OCI-LY1 (cell line): ENCODE measurements at regions not wholly inside any gene's neighbourhood (a gene's known extent, or its start where the extent isn't known, plus 50 kb on each side); places are given as distances from the start of the nearest gene placed in this dataset.

Source experiments
- H2AFZ ChIP-seq: fragments of 200-600 bp; sonication (generic), shearing (Covaris generic); 2 replicates; pipeline ENCODE4 v1.6.0; 2014; ENCODE audit warnings: antibody characterized with exemption, mild to moderate bottlenecking, low read length
- H3F3A ChIP-seq: fragments of 200-600 bp; sonication (generic), shearing (Covaris generic); 2 replicates; pipeline ENCODE4 v1.6.0; 2014; ENCODE audit warnings: mild to moderate bottlenecking, antibody characterized with exemption, low read length, moderate library complexity; ENCODE audit not compliant: insufficient read depth
- H3K27ac ChIP-seq: fragments of 200-600 bp; sonication (generic); 2 replicates; pipeline ENCODE4 v1.5.1; 2014; ENCODE audit warnings: low read length, mixed run types, mild to moderate bottlenecking, low read depth; ENCODE audit not compliant: poor library complexity, severe bottlenecking
- H3K27me3 ChIP-seq: fragments of 200-600 bp; sonication (generic); 2 replicates; pipeline ENCODE4 v1.6.0; 2014; ENCODE audit warnings: antibody characterized with exemption, mild to moderate bottlenecking, low read length, moderate library complexity; ENCODE audit not compliant: insufficient read depth
- H3K36me3 ChIP-seq: fragments of 200-600 bp; sonication (generic); 2 replicates; pipeline ENCODE4 v1.6.1; 2014; ENCODE audit warnings: mild to moderate bottlenecking, antibody characterized with exemption, low read length, moderate library complexity, mixed read lengths; ENCODE audit not compliant: insufficient read depth
- H3K4me1 ChIP-seq: fragments of 200-600 bp; sonication (generic); 2 replicates; pipeline ENCODE4 v1.5.1; 2014; ENCODE audit warnings: mild to moderate bottlenecking, low read length, moderate library complexity; ENCODE audit not compliant: insufficient read depth, severe bottlenecking
- H3K4me2 ChIP-seq: fragments of 200-600 bp; sonication (generic), shearing (Covaris generic); 2 replicates; pipeline ENCODE4 v1.6.1; 2014; ENCODE audit warnings: low read length
- H3K4me3 ChIP-seq: fragments of 200-600 bp; sonication (generic); 2 replicates; pipeline ENCODE4 v1.5.1; 2014; ENCODE audit warnings: low read length, low read depth, mild to moderate bottlenecking, mixed read lengths; ENCODE audit not compliant: poor library complexity, severe bottlenecking
- H3K79me2 ChIP-seq: fragments of 200-600 bp; shearing (Covaris generic); 2 replicates; pipeline ENCODE4 v1.6.1; 2016; ENCODE audit warnings: mixed run types, low read length, mixed read lengths; ENCODE audit not compliant: insufficient read depth
- H3K9ac ChIP-seq: fragments of 200-600 bp; sonication (generic), shearing (Covaris generic); 2 replicates; pipeline ENCODE4 v1.6.1; 2014; ENCODE audit warnings: mild to moderate bottlenecking, low read length, mixed read lengths
- H3K9me2 ChIP-seq: fragments of 200-600 bp; sonication (generic), shearing (Covaris generic); 2 replicates; pipeline ENCODE4 v1.6.1; 2014; ENCODE audit warnings: low read depth, mild to moderate bottlenecking, low read length, mixed read lengths
- H3K9me3 ChIP-seq: fragments of 200-600 bp; shearing (Covaris generic); 2 replicates; pipeline ENCODE4 v1.6.1; 2014; ENCODE audit warnings: low read length, mixed read lengths
- H4K20me1 ChIP-seq: fragments of 200-600 bp; sonication (generic), shearing (Covaris generic); 2 replicates; pipeline ENCODE4 v1.6.0; 2016; ENCODE audit warnings: mild to moderate bottlenecking, low read length; ENCODE audit not compliant: insufficient read depth
- CTCF ChIP-seq: fragments of 200-600 bp; sonication (generic), shearing (Covaris generic); IDR thresholded peaks from 2 replicates; pipeline ENCODE4 v1.5.1; 2017; ENCODE audit warnings: mild to moderate bottlenecking, antibody characterized with exemption, low read length, moderate library complexity, mixed read lengths
- EZH2 ChIP-seq: fragments of 200-600 bp; sonication (generic), shearing (Covaris generic); IDR thresholded peaks from 2 replicates; pipeline ENCODE4 v1.8.0; 2017; ENCODE audit warnings: borderline replicate concordance, mixed run types, mild to moderate bottlenecking, antibody characterized with exemption, low read length, moderate library complexity, mixed read lengths

GRCh38 chr14:61898568-61898967, 136.3 kb downstream of the SNAPC1 start:
- Histone ChIP-seq H3K36me3 (no peaks in the 10 kb centered on the region), H3F3A (no peaks in the 10 kb centered on the region), H3K27ac (no peak overlapping the region), H3K79me2 (no peaks in the 10 kb centered on the region), H4K20me1 (no peaks in the 10 kb centered on the region), H3K4me2 (no peak overlapping the region), H2AFZ (no peak overlapping the region), H3K27me3 (no peaks in the 10 kb centered on the region), H3K4me1 (no peaks in the 10 kb centered on the region), H3K9ac (no peak overlapping the region), H3K9me2 (no peaks in the 10 kb centered on the region), H3K9me3 (no peaks in the 10 kb centered on the region), H3K4me3 (no peak overlapping the region)
- no peak for TF ChIP-seq EZH2
- no peak for TF ChIP-seq CTCF

- Histone ChIP-seq H3K27ac (no peak overlapping the region), H2AFZ (no peak overlapping the region), H3K4me1 (no peaks in the 10 kb centered on the region), H3K36me3 (no peaks in the 10 kb centered on the region), H3K79me2 (no peaks in the 10 kb centered on the region), H3K9ac (no peak overlapping the region), H3K9me3 (no peaks in the 10 kb centered on the region), H3K4me2 (no peak overlapping the region), H3F3A (no peaks in the 10 kb centered on the region), H3K9me2 (no peaks in the 10 kb centered on the region), H3K4me3 (no peak overlapping the region), H3K27me3 (no peaks in the 10 kb centered on the region), H4K20me1 (no peaks in the 10 kb centered on the region)
- TF ChIP-seq EZH2 = no peak
- no peak for TF ChIP-seq CTCF
Observed at GRCh38 chr14:61899497-61899896, 137.3 kb downstream of the SNAPC1 start.

GRCh38 chr14:61904946-61905345, 142.7 kb downstream of the SNAPC1 start:
- TF ChIP-seq CTCF (no peak), EZH2 (no peak)
- Histone ChIP-seq H3K9me3 (no peaks in the 10 kb centered on the region), H3K79me2 (no peaks in the 10 kb centered on the region), H3K4me1 (no peaks in the 10 kb centered on the region), H3F3A (no peaks in the 10 kb centered on the region), H3K9ac (no peak overlapping the region), H3K4me3 (no peak overlapping the region), H4K20me1 (no peaks in the 10 kb centered on the region), H3K27me3 (no peaks in the 10 kb centered on the region), H3K9me2 (no peaks in the 10 kb centered on the region), H3K4me2 (no peak overlapping the region), H3K27ac (no peak overlapping the region), H2AFZ (no peak overlapping the region), H3K36me3 (no peaks in the 10 kb centered on the region)
